GM20431 (cell line): ENCODE measurements at regions not wholly inside any gene's neighbourhood (a gene's known extent, or its start where the extent isn't known, plus 50 kb on each side); places are given as distances from the start of the nearest gene placed in this dataset.

Source experiments
- in situ Hi-C: fragments of 300-500 bp; cut with MseI, MboI; formaldehyde crosslinking; loops from one replicate; pipeline ENCODE4 v1.15.0; 2020; ENCODE audit warnings: low sequenced_read_pairs; ENCODE audit not compliant: unreplicated experiment

DNA sequence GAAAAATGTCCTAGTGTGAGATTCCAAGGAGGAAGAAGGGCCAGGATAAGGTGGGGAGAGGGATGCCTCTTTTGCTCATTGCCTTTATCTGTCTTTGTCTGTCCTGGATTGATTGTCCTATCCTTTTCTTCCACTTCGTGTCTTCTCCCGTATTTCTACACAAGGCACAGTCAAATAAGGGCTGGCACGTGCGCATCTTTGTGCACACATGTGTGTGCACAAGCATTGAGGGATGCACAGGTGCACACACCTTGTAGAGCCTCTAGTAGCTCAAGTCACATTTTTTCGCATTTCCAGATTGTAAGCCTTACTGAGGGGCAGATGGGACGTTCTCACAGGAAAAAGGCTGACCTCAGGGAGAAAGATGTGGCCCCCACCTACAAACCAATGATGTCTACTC lies 170.2 kb upstream of the TNP1 start:
- in situ Hi-C loops, result no loop called here

DNA sequence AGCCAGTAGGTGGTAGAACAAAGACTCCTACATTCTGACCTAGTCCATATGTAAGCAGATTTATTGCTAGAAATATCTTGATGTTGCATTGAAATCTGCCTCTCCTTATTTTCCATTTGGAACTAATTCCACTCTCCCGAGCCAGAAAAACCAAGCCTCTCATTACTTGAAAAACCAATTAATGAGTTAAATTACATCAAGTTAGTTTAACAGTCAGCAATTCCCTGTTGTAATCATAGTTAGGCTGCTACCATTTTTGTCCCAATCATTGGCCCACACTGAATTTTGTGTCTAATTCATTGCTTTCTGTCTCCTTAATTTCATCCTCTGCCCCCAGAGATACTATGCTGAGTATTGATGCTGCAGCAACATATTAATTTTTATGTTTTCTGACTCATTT lies 168.3 kb upstream of the TNP1 start:
- in situ Hi-C loops, result no loop called here

DNA sequence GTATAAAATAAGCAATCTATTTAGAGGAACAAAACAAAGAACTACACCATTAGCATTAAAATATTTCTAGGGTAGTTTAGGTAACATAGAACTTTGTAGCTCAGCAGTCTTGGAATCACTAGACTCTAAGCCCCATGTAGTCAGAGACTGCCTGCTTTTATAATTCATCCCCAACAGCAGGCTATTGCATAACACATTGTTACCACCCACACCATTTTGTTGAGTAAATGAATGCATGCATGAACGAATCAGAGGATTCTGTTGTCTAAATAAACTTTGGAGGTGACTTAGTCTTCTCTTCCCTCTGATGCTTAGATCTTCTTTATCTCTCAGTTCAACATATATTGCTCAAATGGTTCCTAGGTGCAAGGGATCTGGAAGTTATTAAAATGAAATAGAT lies 167.6 kb upstream of the TNP1 start:
- in situ Hi-C loops, result no loop called here

DNA sequence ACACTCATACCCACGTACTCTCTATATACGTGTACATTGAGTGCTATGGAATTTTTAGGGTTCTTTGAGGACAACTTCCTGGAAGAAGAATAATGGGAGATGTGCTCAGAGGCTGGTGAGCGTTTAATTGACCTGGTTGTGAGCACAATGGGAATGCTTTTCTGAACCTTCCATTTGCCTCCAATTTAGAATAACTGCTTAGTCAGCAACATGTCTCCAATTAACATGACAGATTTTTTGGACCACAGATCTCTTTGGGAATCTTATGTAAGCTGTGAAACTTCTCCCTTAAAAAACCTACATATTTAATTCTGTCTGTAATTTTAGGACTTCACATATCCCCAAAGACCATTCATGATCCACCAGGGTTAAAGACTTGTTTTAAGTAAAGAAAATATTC lies 166.7 kb upstream of the TNP1 start:
- in situ Hi-C loops, result no loop called here

DNA sequence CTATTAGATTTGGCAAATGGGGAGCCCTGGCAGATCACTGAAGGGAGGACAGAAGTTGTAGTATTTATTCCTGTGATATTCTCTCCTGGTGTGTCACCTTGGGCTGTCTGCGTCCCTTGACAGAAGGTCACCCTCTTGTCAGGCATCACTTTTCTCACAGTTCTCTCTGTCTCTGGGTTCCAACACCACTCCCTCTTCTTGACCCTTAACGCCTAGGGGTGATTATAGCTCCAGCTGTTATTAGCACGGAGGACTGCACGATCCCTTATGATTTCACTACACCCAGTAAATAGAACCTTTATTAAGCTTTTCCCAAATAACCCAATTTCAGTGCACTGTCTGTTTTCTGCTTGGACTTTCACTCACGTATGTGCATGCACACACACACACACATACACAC lies 166.3 kb upstream of the TNP1 start:
- in situ Hi-C loops, result no loop called here

DNA sequence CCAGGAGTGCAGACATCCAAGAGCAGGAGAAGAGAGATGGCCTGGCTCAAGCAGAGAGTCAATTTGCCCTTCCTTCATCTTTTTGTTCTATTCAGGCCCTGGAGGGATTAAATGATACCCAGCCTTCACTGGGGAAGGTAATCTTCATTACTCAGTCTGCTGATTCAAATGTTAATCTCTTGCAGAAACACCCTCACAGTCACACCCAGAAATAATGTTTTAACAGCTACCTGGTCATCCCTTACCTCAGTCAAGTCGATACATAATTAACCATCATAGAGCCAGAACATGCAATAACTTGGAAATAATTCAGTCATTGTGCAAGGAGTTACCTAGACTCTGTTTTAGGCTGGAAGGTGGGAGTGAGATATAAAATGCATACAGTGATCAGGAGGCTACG lies 163.7 kb upstream of the TNP1 start:
- in situ Hi-C loops, result no loop called here

DNA sequence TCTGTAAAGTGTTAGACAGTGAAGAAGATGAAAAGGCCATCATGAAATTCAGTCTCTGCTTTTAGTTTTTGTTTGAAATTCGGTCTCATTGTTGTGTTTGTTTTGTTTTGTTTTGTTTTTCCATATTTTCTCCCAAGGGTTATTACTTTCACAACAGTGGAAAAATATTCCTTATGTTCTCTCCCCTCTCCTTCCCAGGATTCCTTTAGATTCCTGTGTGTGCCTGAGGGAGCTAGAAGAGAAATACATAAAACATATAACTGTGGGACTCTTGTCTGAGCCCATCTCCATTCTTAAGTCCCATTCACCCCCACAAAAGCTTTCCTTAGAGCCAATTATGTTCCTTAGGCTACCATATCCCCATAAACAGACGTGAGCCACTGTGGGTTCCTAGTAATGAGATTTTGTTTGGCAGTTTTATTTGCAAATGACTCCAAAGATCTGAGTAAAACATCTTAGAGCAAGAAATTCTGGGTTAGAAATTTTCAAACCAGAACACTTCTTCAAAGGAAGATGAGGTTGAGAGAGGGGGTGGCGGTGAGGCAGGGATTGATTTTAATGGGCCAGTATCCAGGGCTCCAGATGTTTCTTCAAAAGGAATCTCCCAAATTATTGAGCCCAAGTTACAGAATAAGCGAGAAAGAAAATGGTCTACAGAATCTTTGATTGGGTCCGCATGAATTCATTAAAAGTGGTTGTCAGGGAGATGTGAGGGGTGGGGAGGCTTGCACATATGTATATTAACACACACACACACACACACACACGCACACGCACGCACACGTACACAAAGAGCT lies 157.8 kb upstream of the TNP1 start:
- in situ Hi-C loops, result no loop called here

DNA sequence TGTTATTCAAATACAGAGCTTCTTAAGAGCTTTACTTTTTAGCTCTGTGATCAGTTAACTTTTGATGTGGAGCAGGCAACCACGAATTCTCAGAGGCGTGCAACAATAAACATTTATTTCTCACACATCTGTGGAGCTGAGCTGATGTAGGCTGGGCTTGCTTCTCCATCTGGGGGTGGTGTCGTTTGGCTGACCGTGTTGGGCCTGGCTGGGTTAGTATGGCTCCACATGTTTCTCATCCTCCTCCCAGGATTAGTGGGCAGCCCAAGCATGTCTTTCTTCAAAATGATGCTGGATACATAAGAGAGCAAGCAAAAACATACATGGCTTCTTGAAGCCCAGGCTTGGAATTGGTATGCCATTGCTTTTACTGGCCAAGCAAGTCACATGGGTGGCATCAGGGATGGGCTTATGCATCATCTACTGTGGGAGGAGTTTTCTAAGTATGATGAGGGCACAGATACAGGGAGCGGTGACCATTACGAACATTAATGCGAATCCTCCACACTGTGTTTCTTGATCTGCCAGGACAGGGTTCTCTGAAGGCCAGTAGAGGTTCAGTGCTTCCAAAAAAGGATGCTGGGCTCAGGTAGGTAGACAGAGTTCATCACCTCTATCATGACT lies 157.0 kb upstream of the TNP1 start:
- in situ Hi-C loops, result no loop called here

DNA sequence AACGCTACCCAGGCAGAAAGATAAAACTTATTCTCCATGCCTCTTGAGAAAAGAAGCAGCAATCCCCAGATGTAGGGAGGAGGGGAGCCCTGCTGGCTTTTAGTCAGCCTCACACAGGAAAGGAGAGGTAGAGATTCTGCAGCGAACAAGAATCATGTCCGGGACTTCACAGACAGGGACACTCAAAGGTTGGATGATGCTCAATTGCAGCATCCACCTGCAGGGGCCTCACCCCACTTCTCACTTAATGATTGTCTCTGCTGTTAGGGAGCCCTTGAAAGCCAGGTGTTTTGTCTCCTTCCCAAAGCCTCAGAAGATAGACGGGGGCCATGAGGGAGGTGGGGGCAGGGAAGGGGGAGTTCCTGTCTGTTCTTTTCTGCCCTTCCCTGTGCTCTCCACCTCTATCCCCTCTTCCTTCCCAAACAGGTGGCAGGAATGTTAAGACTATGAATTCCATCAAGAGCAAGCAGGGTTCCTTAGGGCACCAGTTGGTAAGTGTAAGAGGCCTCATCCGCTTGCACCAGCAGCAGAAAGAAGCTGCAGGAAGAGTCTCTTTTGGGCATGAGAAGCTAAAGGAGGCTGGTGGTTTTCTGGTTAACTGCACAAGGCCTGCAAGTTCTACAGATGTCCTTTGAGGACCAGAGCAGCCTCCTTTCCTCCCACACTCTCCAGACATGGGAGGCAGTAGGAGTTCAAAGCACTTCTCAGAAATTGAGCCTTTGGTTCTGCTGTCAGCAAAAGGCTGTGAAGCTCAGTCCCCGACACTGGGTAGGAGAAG lies 154.7 kb upstream of the TNP1 start:
- in situ Hi-C loops, result no loop called here

DNA sequence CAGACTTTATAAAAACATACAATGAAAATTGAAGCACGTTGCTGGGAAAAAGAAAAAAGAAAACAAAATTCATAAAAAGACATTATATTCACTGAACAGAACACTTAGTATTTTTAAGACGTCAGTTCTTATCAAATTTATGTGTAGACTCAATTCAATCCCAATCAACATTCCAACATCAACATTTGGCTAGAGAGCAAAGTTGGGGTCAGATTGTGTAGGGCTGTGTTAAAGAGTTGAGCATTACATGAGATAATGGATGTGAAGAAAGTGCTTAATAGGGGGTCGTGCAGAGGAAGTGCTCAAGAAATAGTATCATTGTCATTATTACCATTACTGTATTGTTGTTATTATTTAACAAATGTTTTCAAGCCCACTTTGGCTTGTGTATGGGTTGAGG lies 154.1 kb upstream of the TNP1 start:
- in situ Hi-C loops, result no loop called here

DNA sequence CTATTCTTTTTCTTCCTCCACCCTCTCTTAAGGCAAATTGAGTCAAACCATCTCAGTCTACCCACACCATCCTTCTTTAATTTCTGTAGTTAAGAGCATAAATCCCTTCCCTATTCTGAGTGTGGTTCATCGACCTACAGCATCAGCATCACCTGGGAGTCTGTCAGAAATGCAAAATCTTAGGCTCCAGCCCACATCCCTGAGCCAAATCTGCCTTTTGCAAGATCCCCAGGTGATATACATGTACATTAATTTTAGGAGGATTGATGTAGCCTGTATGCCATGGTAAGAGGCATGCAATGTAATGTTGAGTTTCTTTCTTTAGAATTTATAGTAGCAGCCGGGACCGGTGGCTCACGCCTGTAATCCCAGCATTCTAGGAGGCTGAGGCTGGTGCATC lies 151.7 kb upstream of the TNP1 start:
- in situ Hi-C loops, result no loop called here

DNA sequence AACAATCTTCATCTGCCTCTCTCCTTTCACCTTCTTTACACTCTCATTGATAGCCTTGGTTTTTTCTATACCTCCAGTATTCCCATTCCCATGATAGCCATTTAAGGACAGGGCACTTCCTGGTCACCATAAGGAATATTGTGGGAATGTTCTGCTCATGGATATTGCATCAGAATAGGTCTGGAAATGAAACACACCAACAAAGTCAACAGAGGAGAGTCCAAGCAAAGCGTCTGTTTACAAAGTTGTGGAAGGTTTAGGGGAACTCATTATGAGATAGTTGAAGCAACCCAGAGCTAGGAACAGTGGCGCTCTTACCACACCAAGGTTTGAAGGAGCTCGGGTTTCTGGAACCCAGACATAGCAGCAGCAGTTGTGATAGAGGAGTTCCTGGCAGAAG lies 150.3 kb upstream of the TNP1 start:
- in situ Hi-C loops, result no loop called here

DNA sequence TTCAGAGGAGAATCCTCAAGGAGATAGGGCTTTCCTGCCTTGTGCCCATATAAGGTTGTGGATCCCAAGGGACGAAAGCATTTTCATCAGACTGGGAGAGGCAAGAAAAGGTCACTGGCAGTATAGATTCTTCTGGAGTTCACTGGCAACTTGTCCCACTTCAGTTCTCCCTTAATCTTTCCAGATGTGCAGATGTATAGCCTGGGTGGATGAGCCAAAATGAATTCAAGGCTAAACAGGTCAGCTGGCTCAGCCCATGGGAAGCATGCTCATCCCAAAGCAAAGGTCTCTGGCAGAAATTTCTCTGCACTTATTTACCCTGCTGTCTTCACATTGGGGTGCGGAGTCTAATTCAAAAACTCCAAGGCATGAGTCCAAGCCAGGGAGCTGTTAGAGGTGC lies 148.9 kb upstream of the TNP1 start:
- in situ Hi-C loops, result no loop called here

DNA sequence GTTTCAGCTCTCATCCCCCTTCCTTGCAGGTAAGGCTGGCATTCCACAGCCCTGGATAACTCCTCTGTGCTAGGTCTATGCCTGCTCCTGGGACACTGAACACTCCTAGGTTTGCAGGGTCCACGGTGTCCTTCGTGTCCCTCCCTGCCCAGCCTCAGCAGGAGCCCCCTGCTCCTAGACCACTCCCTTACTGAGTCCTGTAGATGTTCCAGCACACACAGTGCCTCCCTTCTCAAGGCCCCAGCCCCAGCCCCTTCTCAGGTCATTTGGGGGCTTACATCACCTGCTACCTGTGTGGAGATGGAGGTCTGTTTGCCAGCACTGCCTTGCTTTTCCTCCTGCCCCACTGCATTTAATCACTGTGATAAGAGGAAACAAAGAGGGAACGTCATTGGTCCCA lies 146.4 kb upstream of the TNP1 start:
- in situ Hi-C loops, result no loop called here

DNA sequence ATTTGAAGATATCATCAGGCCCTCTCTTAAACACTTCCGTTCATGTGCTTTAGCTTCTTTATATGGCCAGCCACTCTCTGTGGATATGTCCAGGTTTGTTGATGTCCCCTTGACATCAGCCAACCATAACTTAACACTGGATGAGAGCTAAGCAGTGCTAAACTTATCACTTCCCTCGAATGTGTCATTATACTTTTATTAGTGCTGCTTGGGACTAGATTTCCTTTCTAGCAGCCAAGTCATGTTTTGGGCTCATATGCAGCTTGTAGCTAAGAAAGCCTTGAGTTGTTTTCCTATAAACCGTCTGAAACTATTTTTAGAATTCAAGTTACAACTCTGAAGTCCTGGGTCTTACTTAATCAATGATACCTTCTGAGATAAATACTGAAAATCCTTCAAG lies 144.8 kb upstream of the TNP1 start:
- in situ Hi-C loops, result no loop called here

DNA sequence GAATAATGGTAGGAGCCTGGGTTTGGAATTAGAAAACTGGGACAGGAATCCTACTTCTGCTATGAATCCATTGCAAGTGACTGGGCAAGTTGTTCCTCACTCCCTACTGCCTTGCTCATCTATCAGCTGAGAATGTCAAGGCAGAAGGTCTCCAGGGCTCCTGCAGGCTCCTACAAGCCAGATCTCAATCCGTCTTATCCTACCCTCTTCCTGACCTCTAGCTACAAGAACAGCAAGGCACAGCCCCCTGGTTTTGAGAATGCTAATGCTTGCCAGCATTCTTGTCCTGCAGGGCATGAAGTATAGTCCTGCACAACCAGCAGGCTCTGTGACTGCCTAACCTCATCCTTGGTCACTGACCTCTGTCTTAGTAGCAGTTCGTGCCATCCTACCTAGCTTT lies 141.9 kb upstream of the TNP1 start:
- in situ Hi-C loops, result no loop called here

DNA sequence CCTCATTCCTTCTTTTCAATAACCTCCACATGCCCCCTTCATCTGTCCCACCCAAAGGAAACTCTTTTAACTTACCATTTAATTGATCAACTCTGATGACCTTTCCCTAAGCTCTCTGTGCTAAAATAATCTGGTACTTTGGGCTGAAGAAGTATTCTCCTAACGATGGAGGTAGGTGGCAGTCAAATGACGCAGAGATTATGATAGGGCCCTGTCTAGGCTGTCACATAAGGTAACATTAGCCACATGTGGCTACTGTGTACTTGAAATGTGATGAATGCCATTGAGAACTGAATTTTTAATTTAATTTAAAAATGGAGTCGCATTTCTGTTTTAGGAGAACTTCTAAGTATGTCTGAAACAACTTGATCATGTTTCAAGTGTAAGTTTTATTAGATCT lies 140.5 kb upstream of the TNP1 start:
- in situ Hi-C loops, result no loop called here

DNA sequence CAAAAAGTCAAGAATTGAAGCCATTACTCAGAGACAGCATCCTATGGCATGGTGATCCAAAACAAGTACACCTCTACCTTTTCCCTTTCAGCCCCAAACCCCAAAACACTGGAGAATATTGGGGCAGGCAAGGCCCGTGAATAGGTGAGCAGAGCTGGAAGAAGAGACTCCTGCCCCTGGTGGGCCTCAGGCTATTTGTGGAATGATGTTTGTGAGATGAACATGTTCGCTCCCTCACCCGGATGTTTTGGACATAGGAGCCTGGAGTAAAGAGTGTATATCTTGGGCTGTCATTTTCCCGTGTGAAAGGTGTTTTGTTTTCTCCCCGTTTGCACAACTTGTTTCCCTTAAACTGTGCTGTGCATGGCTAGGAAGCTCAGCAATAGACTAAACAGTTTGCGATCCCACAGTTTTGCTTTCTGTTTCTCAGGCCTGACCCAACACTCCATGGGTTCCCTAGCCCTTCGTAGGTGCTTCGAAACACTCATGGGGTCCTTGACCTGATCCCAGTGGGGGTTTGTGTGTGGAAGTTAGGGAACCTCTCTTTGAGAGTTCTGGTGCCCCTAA lies 136.5 kb upstream of the TNP1 start:
- in situ Hi-C loops, result no loop called here

DNA sequence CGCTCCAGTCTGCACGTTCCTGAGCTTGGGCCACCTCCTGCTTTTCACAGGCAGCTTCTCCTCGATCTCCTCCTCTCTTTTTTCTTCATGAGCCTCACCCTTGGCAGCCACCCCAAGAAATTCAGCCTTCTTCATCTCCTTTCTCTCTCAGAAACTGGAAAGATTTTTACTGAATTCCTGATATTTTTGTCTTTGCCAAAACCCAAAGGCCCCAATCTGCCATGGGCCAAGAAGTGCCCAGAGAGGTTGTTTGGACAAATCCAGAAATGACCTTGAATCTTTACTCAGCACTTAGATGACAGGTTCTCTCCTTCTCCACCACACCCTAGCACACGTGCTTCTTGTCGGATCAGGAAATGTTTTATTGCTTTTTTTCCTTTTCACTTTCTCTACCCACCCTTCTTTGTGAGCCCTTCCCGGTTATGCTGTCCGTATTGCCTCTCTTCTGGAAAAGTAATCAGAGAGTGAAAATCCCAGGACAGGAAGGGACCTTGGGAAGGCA lies 134.5 kb upstream of the TNP1 start:
- in situ Hi-C loops, result no loop called here

DNA sequence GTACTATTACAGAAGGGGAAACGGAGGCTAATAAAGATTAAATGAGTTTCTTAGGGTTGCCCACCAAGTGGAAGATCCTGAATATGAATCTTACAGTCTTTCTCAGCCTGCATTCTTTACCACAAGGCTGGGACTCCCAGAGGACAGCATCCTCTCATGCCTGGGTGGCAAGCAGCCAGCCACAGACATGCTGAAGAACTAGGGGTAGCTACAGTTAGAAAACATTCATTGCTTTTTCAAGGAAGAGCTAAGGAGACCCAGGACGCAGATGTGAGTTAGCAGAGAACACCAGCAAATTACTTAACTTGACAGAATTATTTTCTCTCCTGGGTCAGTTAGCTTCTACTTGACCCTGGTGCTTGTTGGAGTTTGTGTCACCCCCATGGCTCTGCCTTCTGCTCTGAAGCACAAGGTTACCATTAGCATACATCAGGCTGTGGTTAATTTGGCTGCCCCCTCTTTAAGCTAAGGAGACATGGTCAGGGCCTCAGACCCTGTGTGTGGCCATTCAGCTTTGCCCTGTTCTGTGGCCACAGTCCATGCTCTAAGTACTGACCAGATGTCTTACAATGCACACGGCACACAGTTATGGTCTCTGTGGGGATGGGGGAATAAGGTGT lies 132.3 kb upstream of the TNP1 start:
- in situ Hi-C loops, result no loop called here
